NCI-H2196 treated with DMSO at 0.1 percent for 48 hours (cell line): ENCODE measurements at regions not wholly inside any gene's neighbourhood (a gene's known extent, or its start where the extent isn't known, plus 50 kb on each side); places are given as distances from the start of the nearest gene placed in this dataset.
"Not testable (repeated sequence)": the region's sequence is repeated elsewhere in the genome, so short reads cannot be mapped to it uniquely, and the experiment has no call there.

Experiments
- DNase-seq: peaks from one replicate; lab custom pipeline; 2025; ENCODE audit not compliant: unreplicated experiment; lab: John Stamatoyannopoulos, UW

- not testable (repeated sequence) for DNase-seq
Measured at GRCh38 chr7:13274205-13274604, 586.8 kb downstream of the ARL4A start.

DNA sequence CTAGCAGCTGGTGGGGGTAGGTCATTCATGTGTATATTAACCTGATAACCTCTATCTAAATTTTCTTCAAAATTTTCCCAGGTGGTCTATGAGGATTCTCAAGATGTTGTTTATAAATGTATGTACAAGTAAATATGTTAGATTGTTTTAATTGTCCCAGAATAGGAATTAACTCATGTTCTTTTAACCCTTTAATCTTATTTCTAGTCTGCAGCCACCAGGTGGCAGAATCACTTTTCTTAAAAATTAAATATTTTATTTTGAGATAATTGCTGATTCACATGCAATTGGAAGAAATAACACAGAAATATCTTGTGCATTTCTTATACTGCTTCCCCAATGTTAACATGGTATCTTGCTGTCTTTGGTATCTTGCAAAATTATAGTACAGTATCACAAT lies 589.5 kb downstream of the ARL4A start:
- DNase-seq: no peak

DNA sequence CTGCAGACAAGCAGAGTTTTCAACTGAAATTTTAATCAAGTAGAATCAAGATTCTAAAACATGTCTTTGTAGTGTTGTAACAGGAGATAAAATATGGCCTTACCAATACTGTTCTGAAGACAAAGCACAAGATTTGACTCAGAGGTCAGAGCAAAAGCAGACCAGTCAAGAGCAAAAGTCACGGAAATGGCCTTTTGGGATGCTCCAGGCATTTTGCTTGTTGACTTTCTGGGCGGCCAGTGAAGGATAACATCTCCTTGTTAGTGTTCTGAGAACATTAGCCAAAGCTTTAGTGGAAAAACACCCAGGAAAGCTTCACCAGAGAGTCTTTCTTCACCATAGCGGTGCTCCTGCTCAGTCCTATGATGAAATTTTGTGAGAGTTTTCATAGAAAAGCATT lies 590.6 kb downstream of the ARL4A start:
- no peak for DNase-seq

GRCh38 chr7:13279854-13280435 lies 592.5 kb downstream of the ARL4A start:
- DNase-seq: peak; percentile 15

DNA sequence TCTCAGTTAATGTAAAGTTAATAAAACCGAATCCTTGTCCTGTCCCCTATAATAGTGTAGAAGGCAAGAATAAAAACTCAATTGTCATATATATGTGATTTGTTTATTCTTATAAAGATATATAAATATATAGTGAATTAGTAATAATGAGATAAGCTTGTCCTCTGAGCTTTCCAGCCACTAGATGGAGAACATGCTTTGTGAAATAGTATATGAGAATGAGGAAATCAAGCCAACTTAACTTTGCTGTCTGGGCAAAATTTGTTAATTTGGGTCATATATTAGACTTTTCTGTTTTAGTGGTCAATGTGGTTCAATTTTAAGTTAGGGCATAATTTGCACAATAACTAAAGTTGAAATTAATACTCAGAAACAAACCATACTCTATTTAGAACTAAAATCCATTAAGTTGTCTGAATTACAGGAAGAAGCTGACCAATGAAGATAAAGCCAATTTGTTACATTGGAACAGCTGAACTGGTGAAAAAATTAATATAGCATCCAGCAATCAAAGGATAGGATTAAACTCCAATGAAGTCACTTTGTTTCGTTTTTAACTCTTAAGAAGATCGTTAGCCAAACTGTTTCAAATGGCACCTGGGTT lies 595.0 kb downstream of the ARL4A start:
- no peak for DNase-seq

- DNase-seq: no peak
Measured at GRCh38 chr7:13286916-13287315, 599.5 kb downstream of the ARL4A start.

- no peak for DNase-seq
Measured at GRCh38 chr7:13288516-13288915, 601.1 kb downstream of the ARL4A start.

DNA sequence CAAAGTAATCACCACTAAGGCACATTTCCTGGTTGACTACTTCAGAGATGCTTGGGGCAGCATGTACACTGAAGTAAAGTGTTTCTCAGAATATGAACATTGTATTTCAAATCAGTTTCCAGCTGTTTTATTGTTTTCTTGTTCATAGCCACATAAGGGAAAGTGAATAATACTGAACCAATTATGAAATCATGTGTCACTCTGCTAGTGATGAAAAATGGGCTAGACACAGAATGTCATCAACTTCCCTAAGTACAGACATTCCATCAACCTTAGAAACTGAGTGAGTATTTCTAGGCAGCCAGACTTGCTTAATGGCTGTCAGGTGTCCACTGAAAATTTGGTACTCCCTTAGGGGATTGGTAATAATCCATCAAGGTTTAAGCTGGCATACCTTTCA lies 603.5 kb downstream of the ARL4A start:
- no peak for DNase-seq

- no peak for DNase-seq
Measured at GRCh38 chr7:13293264-13294002, 606.0 kb downstream of the ARL4A start.

GRCh38 chr7:13307040-13307439 lies 619.6 kb downstream of the ARL4A start:
- no peak for DNase-seq

GRCh38 chr7:13308423-13308822 lies 621.0 kb downstream of the ARL4A start:
- no peak for DNase-seq

DNA sequence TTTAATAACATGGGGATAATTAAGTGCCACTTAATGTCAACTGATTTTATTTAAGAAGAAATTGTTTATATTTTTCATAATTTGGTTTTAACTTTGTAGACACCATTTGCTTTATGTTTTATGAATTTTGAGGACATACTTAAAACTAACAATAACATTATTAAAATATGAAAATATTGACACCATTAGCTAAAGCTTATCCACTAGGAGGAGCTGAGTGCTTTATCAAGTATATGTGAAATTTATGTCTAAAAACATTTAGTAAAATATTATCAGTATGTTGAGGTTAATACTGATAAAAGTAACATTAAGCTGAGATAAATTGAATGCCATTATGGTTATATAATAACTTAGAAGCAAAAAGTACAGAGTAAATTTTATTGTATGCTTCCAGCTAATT lies 622.1 kb downstream of the ARL4A start:
- no peak for DNase-seq

GRCh38 chr7:13312307-13312706 lies 624.9 kb downstream of the ARL4A start:
- DNase-seq: no peak

DNA sequence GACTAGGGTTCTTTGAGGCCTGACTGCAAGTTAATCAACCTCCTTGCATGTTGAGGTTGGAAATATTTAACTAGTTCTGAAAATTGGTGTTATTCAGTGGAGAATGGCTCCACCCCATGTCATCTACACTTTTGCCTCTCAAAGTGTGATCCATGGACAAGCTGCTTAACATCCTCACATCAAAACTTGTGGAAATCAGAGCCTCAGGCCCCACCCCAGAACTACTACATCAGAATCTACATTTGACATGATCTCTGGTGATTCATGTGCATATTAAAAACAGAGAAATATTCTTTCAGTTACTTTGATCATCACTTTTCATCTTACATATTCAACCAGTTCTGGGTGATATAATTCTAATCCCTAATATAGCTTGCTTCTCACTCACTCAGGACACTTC lies 632.9 kb downstream of the ARL4A start:
- no peak for DNase-seq

DNA sequence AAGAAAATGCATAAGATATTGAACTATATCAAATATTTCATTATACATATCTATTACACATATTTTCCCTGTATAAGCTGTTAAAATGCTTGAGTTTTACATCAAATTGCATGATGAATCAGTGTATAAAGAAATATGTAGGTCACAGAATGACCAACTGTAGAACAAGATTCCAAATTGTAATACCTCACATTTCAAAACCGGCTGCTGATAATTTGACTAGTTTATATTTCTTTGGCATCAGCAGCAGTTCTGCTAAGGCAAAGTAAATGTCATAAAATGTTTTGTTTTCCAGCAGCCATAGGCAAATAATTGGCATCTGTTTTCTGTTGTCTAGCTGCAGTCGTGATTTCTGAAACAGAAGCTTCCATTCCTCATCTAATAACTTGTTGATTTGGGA lies 633.9 kb downstream of the ARL4A start:
- no peak for DNase-seq

GRCh38 chr7:13322126-13322525 lies 634.7 kb downstream of the ARL4A start:
- no peak for DNase-seq

GRCh38 chr7:13327669-13328068 lies 640.2 kb downstream of the ARL4A start:
- no peak for DNase-seq

GRCh38 chr7:13333371-13333770 lies 645.9 kb downstream of the ARL4A start:
- DNase-seq: no peak

DNA sequence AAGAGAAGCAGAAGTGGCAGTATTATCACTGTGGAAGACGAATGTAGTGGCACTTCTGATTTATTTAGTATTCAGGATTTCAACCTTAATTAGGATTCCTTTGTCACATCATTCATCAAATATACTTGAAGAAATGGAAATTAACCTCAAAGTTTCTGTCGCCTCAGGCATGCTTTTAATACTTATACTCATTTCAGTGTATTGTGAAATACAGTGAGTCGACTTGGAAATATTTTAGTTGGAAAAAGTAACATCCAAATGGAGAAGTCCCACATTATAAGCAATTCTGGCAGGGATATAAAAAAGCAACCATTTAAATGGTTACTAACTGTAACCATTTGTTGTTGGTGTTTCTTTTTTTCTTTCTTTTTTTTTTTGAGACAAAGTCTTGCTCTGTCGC lies 648.8 kb downstream of the ARL4A start:
- DNase-seq: no peak

- DNase-seq: no peak
Measured at GRCh38 chr7:13352677-13353076, 636.8 kb downstream of the ETV1 start.

DNA sequence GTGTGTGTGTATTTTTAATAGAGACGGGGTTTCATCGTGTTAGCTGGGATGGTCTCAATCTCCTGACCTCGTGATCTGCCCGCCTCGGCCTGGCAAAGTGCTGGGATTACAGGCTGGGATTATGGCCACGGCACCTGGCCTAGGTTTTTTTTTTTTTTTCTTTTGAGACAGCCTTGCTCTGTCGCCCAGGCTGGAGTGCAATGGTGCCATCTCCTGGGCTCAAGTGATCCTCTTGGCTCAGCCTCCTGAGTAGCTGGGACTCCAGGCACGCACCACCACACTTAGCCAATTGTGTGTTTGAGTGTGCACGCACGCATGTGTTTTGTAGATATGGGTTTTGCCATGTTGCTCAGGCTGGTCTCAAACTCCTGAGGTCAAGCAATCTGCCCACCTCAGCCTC lies 629.8 kb downstream of the ETV1 start:
- no peak for DNase-seq

- no peak for DNase-seq
Measured at GRCh38 chr7:13386741-13387140, 602.7 kb downstream of the ETV1 start.

- DNase-seq: no peak
Measured at GRCh38 chr7:13407911-13408310, 581.6 kb downstream of the ETV1 start.
